ENCODE measurements at regions not wholly inside any gene's neighbourhood (a gene's known extent, or its start where the extent isn't known, plus 50 kb on each side); places are given as distances from the start of the nearest gene placed in this dataset.

GRCh38 chr2:12391116-12391515 is 325.6 kb upstream of the TRIB2 start:
- DNase-seq = no peak

- DNase-seq = no peak
These were observed 320.0 kb upstream of the TRIB2 start for GRCh38 chr2:12396699-12397098.

- DNase-seq = no peak
These were observed 318.9 kb upstream of the TRIB2 start for GRCh38 chr2:12397854-12398253.

GRCh38 chr2:12399240-12399639 is 317.5 kb upstream of the TRIB2 start:
- no peak for DNase-seq

GRCh38 chr2:12400543-12400942 is 316.2 kb upstream of the TRIB2 start:
- no peak for DNase-seq

- DNase-seq = no peak
These were observed 314.1 kb upstream of the TRIB2 start for GRCh38 chr2:12402440-12403139.

- DNase-seq = no peak
These were observed 312.2 kb upstream of the TRIB2 start for GRCh38 chr2:12404497-12404896.

- DNase-seq = no peak
These were observed 309.6 kb upstream of the TRIB2 start for GRCh38 chr2:12407160-12407559.

- no peak for DNase-seq
These were observed 303.8 kb upstream of the TRIB2 start for GRCh38 chr2:12412898-12413305.

- DNase-seq = no peak
These were observed 301.2 kb upstream of the TRIB2 start for GRCh38 chr2:12415536-12415935.

- no peak for DNase-seq
These were observed 300.1 kb upstream of the TRIB2 start for GRCh38 chr2:12416600-12416999.

GRCh38 chr2:12417786-12418185 is 298.9 kb upstream of the TRIB2 start:
- DNase-seq = no peak

GRCh38 chr2:12419803-12420202 is 296.9 kb upstream of the TRIB2 start:
- no peak for DNase-seq

GRCh38 chr2:12421046-12421445 is 295.7 kb upstream of the TRIB2 start:
- DNase-seq = no peak

- DNase-seq = no peak
These were observed 292.5 kb upstream of the TRIB2 start for GRCh38 chr2:12424219-12424618.

- peak; percentile 2 for DNase-seq
These were observed 291.9 kb upstream of the TRIB2 start for GRCh38 chr2:12424809-12425208.

- no peak for DNase-seq
These were observed 288.4 kb upstream of the TRIB2 start for GRCh38 chr2:12428324-12428723.

- DNase-seq = no peak
These were observed 287.9 kb upstream of the TRIB2 start for GRCh38 chr2:12428786-12429185.

- no peak for DNase-seq
These were observed 286.8 kb upstream of the TRIB2 start for GRCh38 chr2:12429779-12430406.

- no peak for DNase-seq
These were observed 286.2 kb upstream of the TRIB2 start for GRCh38 chr2:12430407-12431133.

- no peak for DNase-seq
These were observed 283.6 kb upstream of the TRIB2 start for GRCh38 chr2:12432985-12433625.

- no peak for DNase-seq
These were observed 283.1 kb upstream of the TRIB2 start for GRCh38 chr2:12433626-12433990.

- DNase-seq = no peak
These were observed 282.1 kb upstream of the TRIB2 start for GRCh38 chr2:12434630-12435098.
